CD4-positive, alpha-beta T cell treated with Interleukin-10 for 1 hour (primary cell): ENCODE measurements at regions not wholly inside any gene's neighbourhood (a gene's known extent, or its start where the extent isn't known, plus 50 kb on each side); places are given as distances from the start of the nearest gene placed in this dataset.
"Not testable (repeated sequence)": the region's sequence is repeated elsewhere in the genome, so short reads cannot be mapped to it uniquely, and the experiment has no call there.

ENCODE experiments used
- DNase-seq: peaks from one replicate; pipeline ENCODE4 v3.0.0-alpha.2; 2020

DNA sequence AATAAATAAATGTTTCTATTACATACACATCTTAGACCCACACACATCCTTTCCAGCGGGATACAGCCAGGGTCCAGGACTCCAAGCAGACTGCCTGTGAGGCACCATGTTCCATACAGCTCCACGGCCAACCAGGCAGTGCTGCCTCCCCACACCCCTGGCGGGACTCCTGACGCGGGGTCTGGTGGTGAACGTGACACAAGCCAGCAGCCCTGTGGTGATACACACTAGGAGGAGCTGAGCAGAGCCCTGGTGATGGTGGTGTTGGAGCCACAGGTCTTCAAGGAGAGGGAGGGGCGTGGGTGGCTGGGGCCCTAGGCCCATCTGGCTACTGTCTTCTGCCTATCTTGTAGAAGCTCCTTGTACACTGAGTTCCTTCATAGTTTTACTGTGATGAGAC, 53.1 kb upstream of the LPCAT1 start:
- DNase-seq: not testable (repeated sequence)

DNA sequence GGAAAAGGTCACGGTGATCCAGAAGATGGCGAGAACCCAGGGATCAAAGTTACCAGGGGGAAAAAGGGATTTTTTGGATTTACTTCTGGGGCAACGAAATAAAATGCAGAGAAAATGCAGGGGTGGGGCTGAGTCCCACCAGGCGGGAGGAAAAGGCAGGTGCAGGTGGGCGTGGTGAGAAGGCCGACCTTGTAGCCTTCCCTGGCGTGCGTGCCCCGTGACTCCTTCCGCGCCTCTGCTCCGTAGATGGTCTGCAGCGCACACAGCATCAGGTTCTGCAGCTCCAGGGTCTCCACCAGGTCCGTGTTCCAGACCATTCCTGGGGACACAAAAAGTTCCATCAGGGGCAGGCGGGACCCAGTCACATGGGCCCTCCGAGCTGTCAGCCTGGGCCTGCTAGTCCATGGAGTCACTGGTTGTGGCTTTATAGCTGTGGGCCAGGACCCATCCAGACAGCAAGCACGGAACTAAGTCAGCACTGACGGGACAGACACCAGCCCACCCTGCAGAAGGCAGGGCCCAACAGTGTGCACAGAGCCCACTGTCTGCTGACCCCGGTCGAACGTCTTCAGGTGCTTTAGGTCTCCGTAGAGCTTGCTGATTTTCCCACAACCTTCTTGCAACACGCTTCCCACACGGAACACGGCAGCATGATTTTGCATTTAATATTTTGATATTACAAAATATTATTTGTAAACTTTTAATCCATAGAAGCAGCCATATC, 52.4 kb upstream of the LPCAT1 start:
- DNase-seq: not testable (repeated sequence)

DNA sequence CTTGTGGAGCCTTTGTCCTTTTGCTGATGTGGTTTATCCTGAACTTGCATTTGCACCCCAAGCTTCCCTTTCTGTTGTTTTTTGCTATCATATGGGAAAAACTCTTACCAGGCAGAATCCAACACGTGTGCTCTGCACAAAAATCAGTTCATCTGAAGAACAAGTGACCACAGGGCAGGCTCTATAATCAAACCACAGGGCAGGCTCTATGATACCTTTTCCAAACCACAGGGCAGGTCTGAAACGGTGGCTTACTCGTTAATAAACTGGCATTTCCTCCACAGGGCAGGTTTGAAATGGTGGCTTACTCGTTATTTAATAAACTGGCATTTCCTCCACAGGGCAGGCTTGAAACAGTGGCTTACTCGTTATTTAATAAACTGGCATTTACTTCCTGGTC, 51.7 kb upstream of the LPCAT1 start:
- not testable (repeated sequence) for DNase-seq

DNA sequence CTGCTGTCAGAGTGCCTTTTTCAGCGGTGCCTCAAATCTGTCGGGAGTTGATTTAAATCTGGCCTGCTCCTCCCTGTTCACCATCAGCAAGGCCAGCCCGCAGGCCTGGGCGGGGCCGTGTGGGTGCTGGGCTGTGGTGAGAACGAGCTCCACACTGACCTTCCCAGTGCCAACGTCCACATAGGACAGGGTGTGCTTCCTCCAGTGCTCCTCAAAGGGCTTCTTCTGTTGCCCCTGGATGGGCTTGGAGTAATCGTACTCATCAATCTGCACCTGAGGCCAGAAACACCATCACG, 50.2 kb upstream of the LPCAT1 start:
- DNase-seq: not testable (repeated sequence)

DNA sequence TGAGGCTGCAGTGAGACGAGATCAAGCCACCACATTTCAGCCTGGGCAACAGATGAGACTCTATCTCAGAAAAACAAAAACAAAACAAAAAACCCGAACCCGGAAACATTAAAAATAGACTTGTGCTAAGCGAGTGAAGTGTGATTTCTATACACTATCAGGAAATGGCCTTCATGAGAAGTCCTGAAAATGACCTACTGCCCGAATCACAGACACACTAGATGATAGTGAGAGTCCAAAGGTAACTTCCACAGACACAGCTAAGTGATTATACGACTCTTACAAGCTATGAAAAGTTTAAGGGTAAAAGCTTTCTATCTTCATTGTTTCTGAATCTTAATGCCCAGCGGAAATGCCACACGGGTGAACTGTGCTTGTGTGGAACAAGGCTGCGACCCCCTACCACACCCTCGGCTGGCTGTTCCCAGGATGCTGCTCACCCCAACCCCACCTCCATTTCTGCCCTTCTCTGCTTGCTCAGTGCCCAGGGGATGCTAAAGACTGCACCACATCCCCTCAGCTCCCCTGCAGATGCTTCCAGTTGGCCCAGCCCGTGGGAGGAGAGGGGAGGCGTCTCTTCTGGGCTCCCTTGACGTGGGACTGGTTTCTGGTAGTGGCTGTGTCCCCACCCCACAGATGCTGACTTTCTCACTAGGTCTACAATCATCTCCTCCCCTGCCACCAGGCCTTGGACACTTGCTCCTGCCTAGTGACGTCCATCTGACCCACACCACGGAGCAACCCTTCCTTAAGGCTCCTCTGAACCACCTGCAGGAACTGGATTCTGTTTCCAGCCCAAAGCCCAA, 49.7 kb upstream of the LPCAT1 start:
- not testable (repeated sequence) for DNase-seq
